HFFc6 (cell line): ENCODE measurements at regions not wholly inside any gene's neighbourhood (a gene's known extent, or its start where the extent isn't known, plus 50 kb on each side); places are given as distances from the start of the nearest gene placed in this dataset.
"Not testable (repeated sequence)": the region's sequence is repeated elsewhere in the genome, so short reads cannot be mapped to it uniquely, and the experiment has no call there.

Source experiments
- DNase-seq: peaks from one replicate; pipeline ENCODE4 v3.0.0-alpha.2; 2018
- H3K27ac Mint-ChIP-seq: 2 replicates; pipeline ENCODE4 v1.8.0; 2020; ENCODE audit warnings: mild to moderate bottlenecking, mixed read lengths
- H3K27me3 Mint-ChIP-seq: 2 replicates; pipeline ENCODE4 v1.8.0; 2021; ENCODE audit warnings: mild to moderate bottlenecking, moderate library complexity, mixed read lengths; ENCODE audit not compliant: insufficient read depth
- H3K36me3 Mint-ChIP-seq: 2 replicates; pipeline ENCODE4 v1.8.0; 2021; ENCODE audit warnings: low read depth, mixed read lengths
- H3K4me1 Mint-ChIP-seq: 2 replicates; pipeline ENCODE4 v1.8.0; 2020; ENCODE audit warnings: low read depth, mixed read lengths
- H3K4me3 Mint-ChIP-seq: 2 replicates; pipeline ENCODE4 v1.8.0; 2020; ENCODE audit warnings: mild to moderate bottlenecking, moderate library complexity, mixed read lengths
- H3K9me3 Mint-ChIP-seq: 2 replicates; pipeline ENCODE4 v1.8.0; 2020; ENCODE audit warnings: mild to moderate bottlenecking, mixed read lengths
- CTCF ChIP-seq: fragments of 200-600 bp; sonication (generic); IDR thresholded peaks from 2 replicates; pipeline ENCODE4 v1.5.0; 2021; ENCODE audit warnings: antibody characterized with exemption, mild to moderate bottlenecking

DNA sequence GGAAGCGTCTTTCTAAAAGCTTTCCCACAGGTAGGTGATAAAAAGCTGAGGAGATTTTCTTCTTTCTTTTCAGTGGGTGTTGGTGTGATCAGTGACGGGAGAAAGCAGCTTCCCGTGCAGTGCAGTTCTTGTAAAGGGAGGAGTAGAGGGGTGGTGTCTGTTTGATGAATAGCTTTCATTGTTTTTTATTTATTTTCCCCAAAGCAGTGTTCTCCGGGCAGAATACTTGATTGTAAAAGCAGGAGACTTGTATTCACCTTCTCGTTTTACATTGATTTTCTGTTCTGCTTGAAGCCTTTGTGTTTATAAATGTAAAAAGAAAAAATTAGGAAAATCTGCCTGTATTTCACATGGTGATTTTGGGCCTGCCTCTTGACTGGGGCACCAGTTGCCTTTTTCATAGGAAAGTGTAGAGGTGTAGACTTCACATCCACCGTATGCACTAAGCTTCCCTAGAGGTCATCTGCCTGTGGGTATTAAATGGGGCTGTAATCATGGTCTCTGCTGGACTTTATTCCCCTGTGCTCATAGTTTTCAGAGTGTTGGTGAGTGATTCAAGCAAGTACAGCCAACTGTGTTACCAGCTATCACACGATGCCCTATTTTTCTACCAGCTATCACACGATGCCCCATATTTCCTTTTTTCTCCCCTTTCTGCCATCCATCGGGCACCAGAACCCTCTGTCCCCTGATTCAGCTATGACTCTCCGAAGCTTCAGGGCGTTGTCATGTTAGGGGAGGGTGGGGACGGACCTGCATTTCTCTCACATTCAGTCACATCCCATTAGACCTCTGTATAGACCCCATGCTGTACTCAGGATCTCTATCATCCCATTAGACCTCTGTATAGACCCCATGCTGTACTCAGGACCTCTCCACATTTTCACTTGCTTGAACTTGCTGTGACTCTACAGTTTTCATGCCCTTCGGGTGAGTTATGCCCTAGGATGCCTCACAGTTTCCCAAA, 526.5 kb downstream of the TRIML1 start:
- Mint-ChIP-seq H3K36me3 (no peaks in the 10 kb centered on the region), H3K4me3 (no peak overlapping the region), H3K4me1 (peaks cover 7% of the 10 kb centered on the region; the same call in 1 of the 2 replicates), H3K9me3 (peaks cover 20% of the 10 kb centered on the region), H3K27me3 (no peaks in the 10 kb centered on the region), H3K27ac (no peak overlapping the region)
- no peak for TF ChIP-seq CTCF
- DNase-seq, result no peak

DNA sequence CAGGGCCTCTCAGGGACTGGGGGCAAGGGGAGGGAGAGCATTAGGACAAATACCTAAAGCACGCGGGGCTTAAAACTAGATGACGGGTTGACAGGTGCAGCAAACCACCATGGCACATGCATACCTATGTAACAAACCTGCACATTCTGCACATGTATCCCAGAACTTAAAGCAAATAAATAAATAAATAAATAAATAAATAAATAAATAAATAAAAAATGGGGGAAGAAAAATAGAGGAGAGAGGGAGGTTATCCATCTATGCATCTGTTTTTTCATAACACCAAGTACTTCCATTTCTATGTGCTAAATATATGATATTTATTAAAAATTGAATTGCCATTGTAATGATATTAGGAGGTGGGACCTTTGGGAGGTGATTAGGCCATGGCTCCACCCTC, 539.5 kb downstream of the TRIML1 start:
- not testable (repeated sequence) for H3K27me3 Mint-ChIP-seq, DNase-seq, H3K27ac Mint-ChIP-seq, H3K4me1 Mint-ChIP-seq, H3K36me3 Mint-ChIP-seq, H3K4me3 Mint-ChIP-seq
- H3K9me3 Mint-ChIP-seq, result peaks cover 14% of the 10 kb centered on the region

DNA sequence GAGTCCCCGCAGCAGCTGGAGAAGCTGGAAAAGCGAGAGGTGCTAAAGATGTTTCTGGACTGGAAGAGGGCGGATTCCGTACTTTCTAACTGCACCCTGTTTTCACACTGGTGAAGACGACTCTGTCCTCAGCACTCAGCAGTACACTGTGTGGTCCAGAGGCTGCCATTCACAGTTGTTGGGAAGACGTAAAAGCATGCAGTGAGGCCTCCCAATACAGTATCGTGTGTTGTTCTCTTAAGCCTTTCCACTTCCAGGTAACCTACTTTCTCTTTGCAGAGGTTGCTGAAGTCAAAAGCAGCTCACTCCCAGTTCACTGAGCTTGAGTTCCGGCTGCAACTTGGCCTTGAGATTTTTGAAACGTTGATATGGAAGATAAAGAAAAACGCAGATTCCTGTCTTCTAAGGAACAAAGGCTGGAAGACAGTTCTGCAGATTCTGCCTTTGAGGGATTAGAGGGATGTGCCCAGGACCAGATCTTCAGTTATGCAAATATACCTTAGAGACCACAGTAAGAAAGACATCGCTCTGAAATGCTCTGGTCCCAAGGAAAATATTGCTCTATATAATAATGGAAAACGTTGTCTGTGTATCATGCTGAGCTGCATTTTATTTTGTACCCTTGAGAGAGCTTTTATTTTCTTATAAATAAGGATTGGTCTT, 540.9 kb downstream of the TRIML1 start:
- Mint-ChIP-seq H3K27ac (no peak overlapping the region), H3K36me3 (no peaks in the 10 kb centered on the region), H3K27me3 (peaks cover 1% of the 10 kb centered on the region), H3K9me3 (peaks cover 9% of the 10 kb centered on the region), H3K4me1 (no peaks in the 10 kb centered on the region), H3K4me3 (no peak overlapping the region)
- TF ChIP-seq CTCF, result no peak
- no peak for DNase-seq

DNA sequence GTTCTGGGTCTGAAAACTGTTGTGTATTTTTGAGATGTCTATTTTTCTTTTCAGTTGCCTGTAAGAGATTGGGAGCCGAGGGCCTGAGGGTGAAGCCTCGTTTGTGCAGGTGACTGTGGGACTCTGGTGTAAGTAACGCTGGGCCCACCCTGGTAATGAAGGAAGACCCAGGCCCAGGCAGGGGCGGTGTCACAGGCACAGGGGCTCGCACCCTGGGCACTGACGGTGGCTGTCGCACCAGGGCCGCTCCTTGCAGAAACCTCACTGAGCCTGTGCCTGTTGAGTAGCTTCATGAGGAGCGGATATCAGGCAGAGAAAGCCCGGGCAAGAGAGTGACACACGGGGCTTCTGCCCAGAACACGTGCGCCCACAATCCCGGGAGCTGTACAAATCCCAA, 541.4 kb downstream of the TRIML1 start:
- Mint-ChIP-seq H3K27me3 (peaks cover under 1% of the 10 kb centered on the region), H3K27ac (no peak overlapping the region), H3K4me1 (no peaks in the 10 kb centered on the region), H3K9me3 (peaks cover 4% of the 10 kb centered on the region), H3K4me3 (no peak overlapping the region), H3K36me3 (no peaks in the 10 kb centered on the region)
- TF ChIP-seq CTCF, result no peak
- DNase-seq, result no peak

DNA sequence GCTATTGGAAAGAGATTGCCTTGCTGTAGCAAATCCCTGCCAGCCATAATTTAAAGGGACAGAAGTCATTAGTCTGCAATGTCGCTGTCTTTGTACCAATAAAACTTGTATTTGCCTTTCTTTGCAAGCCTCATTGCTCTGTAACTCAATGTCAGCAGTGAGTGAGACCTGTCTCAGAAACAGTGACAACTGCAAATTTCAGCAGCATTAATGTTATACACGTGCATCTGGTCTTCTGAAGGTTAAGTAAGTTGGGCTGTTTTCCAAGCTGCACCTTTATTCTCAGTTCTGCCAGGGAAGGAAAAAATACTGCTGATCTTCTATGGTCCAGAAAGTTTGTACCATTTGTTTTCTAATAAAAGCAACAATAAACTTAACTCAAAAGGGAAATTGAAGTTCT, 543.1 kb downstream of the TRIML1 start:
- Mint-ChIP-seq H3K27ac (no peak overlapping the region), H3K4me3 (no peak overlapping the region), H3K9me3 (peaks cover 5% of the 10 kb centered on the region; the same call in 1 of the 2 replicates), H3K27me3 (no peaks in the 10 kb centered on the region; the same call in 1 of the 2 replicates), H3K36me3 (no peaks in the 10 kb centered on the region), H3K4me1 (no peaks in the 10 kb centered on the region)
- TF ChIP-seq CTCF, result no peak
- DNase-seq, result no peak

GRCh38 chr4:188683571-188683970, 544.3 kb downstream of the TRIML1 start:
- Mint-ChIP-seq H3K27ac (no peak overlapping the region), H3K36me3 (no peaks in the 10 kb centered on the region), H3K9me3 (peaks cover 5% of the 10 kb centered on the region; the same call in 1 of the 2 replicates), H3K4me3 (no peak overlapping the region), H3K27me3 (no peaks in the 10 kb centered on the region; the same call in 1 of the 2 replicates), H3K4me1 (no peaks in the 10 kb centered on the region)
- DNase-seq, result no peak
- TF ChIP-seq CTCF, result no peak
